Heart left ventricle (tissue), 16 donors: ENCODE measurements at regions not wholly inside any gene's neighbourhood (a gene's known extent, or its start where the extent isn't known, plus 50 kb on each side); places are given as distances from the start of the nearest gene placed in this dataset.

Source experiments
- ATAC-seq, 4 donors: fragments of 200-7000 bp; cut with Tn5 transposase; one replicate each; pipeline ENCODE4 v1.9.1; 2020 to 2022; ENCODE audit warnings: moderate library complexity in 4 of 4, mild to moderate bottlenecking in 3 of 4, moderate number of reproducible peaks in 1 of 4
- DNase-seq, 5 donors: peaks; one replicate each; pipeline ENCODE4 v3.0.0-alpha.2; 2020
- H3K27ac ChIP-seq, 12 donors: fragments of 200-600 bp; sonication (generic) in 4 of 12; one replicate each; pipeline versions ENCODE4 v1.5.0 to v1.8.0; 2016 to 2022; ENCODE audit warnings: mild to moderate bottlenecking in 2 of 12
- H3K27me3 ChIP-seq, 9 donors: fragments of 200-600 bp; sonication (generic) in 2 of 9; one replicate each; pipeline versions ENCODE4 v1.5.1 to v1.8.0; 2016 to 2022; ENCODE audit warnings: mild to moderate bottlenecking in 3 of 9
- H3K36me3 ChIP-seq, 9 donors: fragments of 200-600 bp; sonication (generic) in 2 of 9; one replicate each; pipeline versions ENCODE4 v1.5.0 to v1.8.0; 2018 to 2022; ENCODE audit warnings: mild to moderate bottlenecking in 2 of 9
- H3K4me1 ChIP-seq, 12 donors: fragments of 200-600 bp; sonication (generic) in 4 of 12; one replicate each; pipeline versions ENCODE4 v1.5.0 to v1.8.0; 2016 to 2022; ENCODE audit warnings: mild to moderate bottlenecking in 3 of 12
- H3K4me3 ChIP-seq, 12 donors: fragments of 200-600 bp; sonication (generic) in 4 of 12; one replicate each; pipeline versions ENCODE4 v1.5.0 to v1.8.0; 2017 to 2022; ENCODE audit warnings: mild to moderate bottlenecking in 9 of 12, moderate library complexity in 4 of 12
- H3K9me3 ChIP-seq, 12 donors: fragments of 200-600 bp; sonication (generic) in 4 of 12; one replicate each; pipeline versions ENCODE4 v1.5.0 to v1.8.0; 2016 to 2022; ENCODE audit warnings: mild to moderate bottlenecking in 1 of 12
- POLR2A ChIP-seq, 2 donors: fragments of 450-650 bp; IDR thresholded peaks; one replicate each; pipeline ENCODE4 v1.6.1; 2017; ENCODE audit warnings: antibody characterized with exemption in 2 of 2, mild to moderate bottlenecking in 2 of 2, moderate library complexity in 2 of 2
- WGBS, 4 donors: extraction: QIAGEN DNeasy Blood & Tissue Kit in 2 of 4; methylation state at CpG; one replicate each; pipeline versions ENCODE4 v1.1.5 to v1.1.7; 2013 to 2018; 5-methylcytosine and 5-hydroxymethylcytosine counted together
- intact Hi-C, 10 donors: fragments of 100-400 bp; cut with DNase I; formaldehyde crosslinking; loops; one replicate each; pipeline versions ENCODE4 v1.11.1 to v1.14.2; 2022
- TF ChIP-seq, protein P1 (sequence below), 12 donors: fragments of 200-600 bp; sonication (generic) in 4 of 12; IDR thresholded peaks; one replicate each; pipeline versions ENCODE4 v1.5.0 to v1.8.0; 2018 to 2022; ENCODE audit warnings: antibody characterized with exemption in 12 of 12, mild to moderate bottlenecking in 5 of 12
- donor health status: ischemic (EF 13 %, LVEDD 7.1; RV severe dilation, severe dysfunction).
- donor health status: healthy with polysubstance abuse.
- donor health status: DM: no; HTN: yes; CAD: no.
- donor health status: DM: no; HTN: no; CAD: no.
- donor health status: ischemic (EF 25% LVEDD 6.9; RV normal size, moderate dysfunction).
- donor health status: ischemic (EF 25% LVEDD 5.7; RV mildly dilated, moderate dysfunction).
- donor health status: healthy.
- donor health status: DM: yes; HTN: yes; CAD: no.
- donor health status: ischemic (EF 35%, LVEDD 5.7; RV mildly dilated, moderate dysfunction).
- donor health status: nonischemic (EF 11% LVEDD 7.7; RV severe dilation, severe dysfunction).
- donor health status: DM: yes; HTN: yes; CAD: no.
- donor health status: PGD.
- donor health status: ischemic (EF 29% LVEDD 5.4; RV normal size, mild dysfunction).
- donor health status: nonischemic (EF 23%, LVEDD 6.1; RV moderate dilation, normal function).

DNA sequence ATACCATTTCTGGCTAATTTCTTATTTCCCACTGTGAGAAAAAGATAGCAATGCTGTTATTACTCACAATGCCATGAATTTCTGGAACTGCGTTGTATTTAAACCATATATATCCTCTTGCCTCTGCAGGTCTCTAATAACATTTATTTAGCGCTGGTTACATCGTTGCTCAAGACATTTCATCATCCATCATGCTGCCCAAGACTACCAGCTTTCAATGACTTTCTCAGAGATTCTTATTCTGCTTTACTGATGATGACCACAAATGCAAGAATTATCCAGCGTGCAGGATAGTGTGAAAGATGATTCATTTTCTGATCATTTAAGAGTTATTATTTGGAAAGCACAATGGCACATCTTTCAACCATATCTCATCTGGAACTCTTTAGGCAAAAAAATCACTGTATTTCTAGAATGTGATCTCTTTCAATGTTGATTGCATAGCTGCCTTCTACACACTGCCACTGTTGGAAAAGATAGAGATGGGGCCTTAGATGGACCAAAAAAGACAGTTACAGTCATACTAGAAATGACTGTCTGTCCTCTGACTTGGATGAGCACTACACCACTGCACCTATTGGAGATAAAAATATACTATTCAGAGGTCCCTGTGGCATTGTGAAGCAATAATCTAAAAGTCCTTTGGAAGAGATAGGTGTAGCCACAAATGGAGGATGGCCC, 716.1 kb downstream of the NSUN3 start:
- no peak for DNase-seq
- no peaks in the 10 kb centered on the region for H3K36me3 ChIP-seq
- 84 to 89% (median 88%) methylated on average over 4 of the region's 4 CpGs for WGBS, 4 donors
- H3K4me3 ChIP-seq, result no peak overlapping the region
- no peaks in the 10 kb centered on the region for H3K9me3 ChIP-seq
- no peak for ATAC-seq
- TF ChIP-seq, protein P1, sequence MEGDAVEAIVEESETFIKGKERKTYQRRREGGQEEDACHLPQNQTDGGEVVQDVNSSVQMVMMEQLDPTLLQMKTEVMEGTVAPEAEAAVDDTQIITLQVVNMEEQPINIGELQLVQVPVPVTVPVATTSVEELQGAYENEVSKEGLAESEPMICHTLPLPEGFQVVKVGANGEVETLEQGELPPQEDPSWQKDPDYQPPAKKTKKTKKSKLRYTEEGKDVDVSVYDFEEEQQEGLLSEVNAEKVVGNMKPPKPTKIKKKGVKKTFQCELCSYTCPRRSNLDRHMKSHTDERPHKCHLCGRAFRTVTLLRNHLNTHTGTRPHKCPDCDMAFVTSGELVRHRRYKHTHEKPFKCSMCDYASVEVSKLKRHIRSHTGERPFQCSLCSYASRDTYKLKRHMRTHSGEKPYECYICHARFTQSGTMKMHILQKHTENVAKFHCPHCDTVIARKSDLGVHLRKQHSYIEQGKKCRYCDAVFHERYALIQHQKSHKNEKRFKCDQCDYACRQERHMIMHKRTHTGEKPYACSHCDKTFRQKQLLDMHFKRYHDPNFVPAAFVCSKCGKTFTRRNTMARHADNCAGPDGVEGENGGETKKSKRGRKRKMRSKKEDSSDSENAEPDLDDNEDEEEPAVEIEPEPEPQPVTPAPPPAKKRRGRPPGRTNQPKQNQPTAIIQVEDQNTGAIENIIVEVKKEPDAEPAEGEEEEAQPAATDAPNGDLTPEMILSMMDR (IDR thresholded peaks at IDR 0.05), result no peak
- H3K27ac ChIP-seq, result no peak overlapping the region
- no peaks in the 10 kb centered on the region for H3K4me1 ChIP-seq
- H3K27me3 ChIP-seq, result no peaks in the 10 kb centered on the region
- intact Hi-C loops, result no loop called here

DNA sequence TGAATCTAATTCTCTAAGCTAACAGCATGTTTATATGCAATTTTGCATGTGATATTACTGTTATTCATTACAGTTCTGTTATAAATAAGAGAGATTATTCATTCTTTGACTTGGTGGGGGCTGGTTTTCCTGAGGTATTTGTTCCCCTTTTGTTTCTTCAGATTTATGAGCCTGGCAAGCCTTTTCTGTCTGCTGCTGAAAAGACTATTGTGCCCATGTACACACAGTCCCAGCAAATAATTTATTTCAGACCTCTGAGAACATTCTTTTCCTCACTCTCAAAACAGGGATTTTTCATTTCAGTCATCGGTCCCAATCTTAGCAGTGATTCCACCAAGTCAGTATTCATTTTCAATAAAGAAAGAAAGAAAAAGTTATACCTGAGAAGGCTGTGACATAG, 716.8 kb downstream of the NSUN3 start:
- 82 to 90% (median 87%) methylated on average over 1 of the region's 1 CpG for WGBS, 4 donors
- no peak for DNase-seq
- H3K4me3 ChIP-seq, result no peak overlapping the region
- ATAC-seq, result no peak
- H3K4me1 ChIP-seq, result no peaks in the 10 kb centered on the region
- H3K36me3 ChIP-seq, result no peaks in the 10 kb centered on the region
- no peak overlapping the region for H3K27ac ChIP-seq
- intact Hi-C loops, result no loop called here
- TF ChIP-seq POLR2A (IDR thresholded peaks at IDR 0.05), result no peak
- TF ChIP-seq, protein P1 (IDR thresholded peaks at IDR 0.05), result no peak
- H3K27me3 ChIP-seq, result no peaks in the 10 kb centered on the region
- no peaks in the 10 kb centered on the region for H3K9me3 ChIP-seq

- Histone ChIP-seq H3K4me3 (no peak overlapping the region), H3K36me3 (no peaks in the 10 kb centered on the region), H3K4me1 (no peaks in the 10 kb centered on the region), H3K27ac (no peak overlapping the region), H3K9me3 (no peaks in the 10 kb centered on the region), H3K27me3 (no peaks in the 10 kb centered on the region)
- 74 to 87% (median 81%) methylated on average over 4 of the region's 4 CpGs for WGBS, 4 donors
- no peak for DNase-seq
- ATAC-seq, result no peak
- intact Hi-C loops, result no loop called here
- no peak for TF ChIP-seq POLR2A (IDR thresholded peaks at IDR 0.05)
- TF ChIP-seq, protein P1 (IDR thresholded peaks at IDR 0.05), result no peak
These were observed 721.4 kb downstream of the NSUN3 start for GRCh38 chr3:94784274-94784673.

- WGBS, 4 donors, result 82 to 87% (median 83%) methylated on average over 5 of the region's 5 CpGs
- intact Hi-C loops, result no loop called here
- Histone ChIP-seq H3K27ac (no peak overlapping the region), H3K4me1 (no peaks in the 10 kb centered on the region), H3K36me3 (no peaks in the 10 kb centered on the region), H3K27me3 (no peaks in the 10 kb centered on the region), H3K4me3 (no peak overlapping the region), H3K9me3 (no peaks in the 10 kb centered on the region)
- ATAC-seq, result no peak
- DNase-seq, result no peak
- TF ChIP-seq, protein P1 (IDR thresholded peaks at IDR 0.05), result no peak
- no peak for TF ChIP-seq POLR2A (IDR thresholded peaks at IDR 0.05)
These were observed 724.2 kb downstream of the NSUN3 start for GRCh38 chr3:94787066-94787465.
